ENCODE measurements at regions not wholly inside any gene's neighbourhood (a gene's known extent, or its start where the extent isn't known, plus 50 kb on each side); places are given as distances from the start of the nearest gene placed in this dataset.

DNA sequence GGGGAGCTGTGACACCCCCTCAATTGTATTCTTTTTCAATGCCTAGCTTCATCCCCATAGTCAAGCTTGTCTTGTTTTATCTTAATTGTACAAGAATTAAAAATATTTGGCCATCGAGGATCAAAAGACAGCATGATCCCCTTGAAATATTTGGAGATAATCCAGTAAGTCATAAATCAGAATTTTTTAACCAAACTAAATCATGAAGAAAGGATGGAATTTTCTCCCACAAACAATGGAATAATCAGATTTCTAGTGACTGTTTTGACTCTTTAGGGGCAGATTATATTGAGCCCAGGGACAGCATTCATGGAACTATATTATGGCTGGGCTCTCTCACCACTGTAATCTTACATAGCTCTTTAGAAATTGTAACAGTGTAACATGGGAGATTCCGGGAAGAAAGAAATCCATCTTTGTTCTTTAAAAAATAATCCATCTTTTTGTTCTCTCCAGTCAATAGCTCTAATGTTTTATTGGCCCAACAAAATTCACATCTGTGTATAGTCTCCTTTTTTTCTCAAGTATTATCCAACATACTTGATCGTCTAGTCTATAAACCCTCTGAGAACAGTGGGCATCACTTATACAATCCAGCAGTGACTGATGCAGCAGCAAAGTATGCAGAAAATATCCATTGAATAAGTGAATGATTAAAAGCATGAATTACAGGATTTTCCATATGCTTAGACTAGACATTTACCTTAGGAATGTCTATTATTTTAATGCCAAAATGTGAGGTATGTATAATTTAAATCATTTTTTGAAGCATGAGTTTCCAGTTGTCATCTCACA lies 277.0 kb upstream of the PLSCR5 start:
- TF ChIP-seq, protein P1, sequence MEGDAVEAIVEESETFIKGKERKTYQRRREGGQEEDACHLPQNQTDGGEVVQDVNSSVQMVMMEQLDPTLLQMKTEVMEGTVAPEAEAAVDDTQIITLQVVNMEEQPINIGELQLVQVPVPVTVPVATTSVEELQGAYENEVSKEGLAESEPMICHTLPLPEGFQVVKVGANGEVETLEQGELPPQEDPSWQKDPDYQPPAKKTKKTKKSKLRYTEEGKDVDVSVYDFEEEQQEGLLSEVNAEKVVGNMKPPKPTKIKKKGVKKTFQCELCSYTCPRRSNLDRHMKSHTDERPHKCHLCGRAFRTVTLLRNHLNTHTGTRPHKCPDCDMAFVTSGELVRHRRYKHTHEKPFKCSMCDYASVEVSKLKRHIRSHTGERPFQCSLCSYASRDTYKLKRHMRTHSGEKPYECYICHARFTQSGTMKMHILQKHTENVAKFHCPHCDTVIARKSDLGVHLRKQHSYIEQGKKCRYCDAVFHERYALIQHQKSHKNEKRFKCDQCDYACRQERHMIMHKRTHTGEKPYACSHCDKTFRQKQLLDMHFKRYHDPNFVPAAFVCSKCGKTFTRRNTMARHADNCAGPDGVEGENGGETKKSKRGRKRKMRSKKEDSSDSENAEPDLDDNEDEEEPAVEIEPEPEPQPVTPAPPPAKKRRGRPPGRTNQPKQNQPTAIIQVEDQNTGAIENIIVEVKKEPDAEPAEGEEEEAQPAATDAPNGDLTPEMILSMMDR (IDR thresholded peaks at IDR 0.05 in 2 of 3, conservative IDR thresholded peaks at IDR 0.05 in 1 of 3; ENCODE audit: borderline replicate concordance in 1 of 3, insufficient read depth in 1 of 3, low read depth in 2 of 3, low read length in 2 of 3), result no peak
- TF ChIP-seq EGR1 (IDR thresholded peaks at IDR 0.05; ENCODE audit: low read depth) (no peak), EZH2phosphoT487 (IDR thresholded peaks at IDR 0.05; ENCODE audit: borderline replicate concordance) (no peak), SIN3A (IDR thresholded peaks at IDR 0.05; ENCODE audit: low read depth) (no peak), YY1 (IDR thresholded peaks at IDR 0.05; ENCODE audit: extremely low read depth, insufficient replicate concordance, low read depth, low read length) (no peak), POLR2AphosphoS5 (IDR thresholded peaks at IDR 0.05; ENCODE audit: low read depth, low read length) (no peak), RAD21 (IDR thresholded peaks at IDR 0.05; ENCODE audit: low read depth) (no peak), EZH2 (IDR thresholded peaks at IDR 0.05) (no peak), POLR2A (IDR thresholded peaks at IDR 0.05; ENCODE audit: borderline replicate concordance, extremely low read depth, insufficient read depth, insufficient read length) (no peak)
- TF ChIP-seq, protein P2, sequence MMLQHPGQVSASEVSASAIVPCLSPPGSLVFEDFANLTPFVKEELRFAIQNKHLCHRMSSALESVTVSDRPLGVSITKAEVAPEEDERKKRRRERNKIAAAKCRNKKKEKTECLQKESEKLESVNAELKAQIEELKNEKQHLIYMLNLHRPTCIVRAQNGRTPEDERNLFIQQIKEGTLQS (IDR thresholded peaks at IDR 0.05), result no peak
- TF ChIP-seq, protein P3, sequence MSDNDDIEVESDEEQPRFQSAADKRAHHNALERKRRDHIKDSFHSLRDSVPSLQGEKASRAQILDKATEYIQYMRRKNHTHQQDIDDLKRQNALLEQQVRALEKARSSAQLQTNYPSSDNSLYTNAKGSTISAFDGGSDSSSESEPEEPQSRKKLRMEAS (IDR thresholded peaks at IDR 0.05), result no peak
